Colonic mucosa (tissue), 4 donors: ENCODE measurements at regions not wholly inside any gene's neighbourhood (a gene's known extent, or its start where the extent isn't known, plus 50 kb on each side); places are given as distances from the start of the nearest gene placed in this dataset.
"Not testable (repeated sequence)": the region's sequence is repeated elsewhere in the genome, so short reads cannot be mapped to it uniquely, and the experiment has no call there.

Experiments
- DNase-seq: peaks from one replicate; pipeline ENCODE4 v3.0.0-alpha.2; 2020
- H3K27ac ChIP-seq: fragments of 200-600 bp; one replicate; pipeline ENCODE4 v1.8.0; 2021
- H3K27me3 ChIP-seq: fragments of 200-600 bp; one replicate; pipeline ENCODE4 v1.8.0; 2021
- H3K36me3 ChIP-seq: fragments of 200-600 bp; one replicate; pipeline ENCODE4 v1.8.0; 2021
- H3K4me1 ChIP-seq: fragments of 200-600 bp; one replicate; pipeline ENCODE4 v1.8.0; 2021; ENCODE audit warnings: mild to moderate bottlenecking
- H3K4me3 ChIP-seq: fragments of 200-600 bp; one replicate; pipeline ENCODE4 v1.8.0; 2021
- H3K9ac ChIP-seq, 2 donors: one replicate each; pipeline ENCODE4 v1.7.0; 2013; ENCODE audit warnings: control low read depth in 2 of 2, low read depth in 2 of 2, low read length in 2 of 2
- H3K9me3 ChIP-seq: fragments of 200-600 bp; one replicate; pipeline ENCODE4 v1.8.0; 2021
- intact Hi-C: fragments of 100-400 bp; cut with DNase I; formaldehyde crosslinking; loops from one replicate; pipeline ENCODE4 v1.14.1; 2022
- TF ChIP-seq, protein P1 (sequence below): fragments of 200-600 bp; IDR thresholded peaks from one replicate; pipeline ENCODE4 v1.8.0; 2022; ENCODE audit warnings: antibody characterized with exemption, mild to moderate bottlenecking
- donor health status: healthy.
- donor health status: DM: no; HTN: no; CAD: no.
- donor health status: DM: no; HTN: no; CAD: no.

DNA sequence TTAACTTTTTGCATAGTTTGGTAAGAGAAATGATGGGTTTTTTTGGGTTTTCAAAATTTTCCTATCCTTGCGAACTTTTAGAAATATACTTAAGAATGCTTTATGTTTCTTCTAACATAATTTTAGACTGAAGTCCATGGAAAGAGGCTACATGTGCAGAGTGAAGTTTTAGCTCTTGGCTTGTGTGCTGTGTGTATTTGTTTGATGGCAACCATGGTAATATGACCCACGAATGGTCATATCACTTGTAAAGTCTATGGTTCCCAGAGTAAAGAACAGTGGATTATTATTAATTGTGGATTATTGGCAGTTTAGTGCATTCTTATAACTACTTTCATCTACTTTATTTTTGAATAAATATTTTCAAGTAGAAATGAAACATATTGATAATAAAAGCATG lies 124.0 kb upstream of the GOLGA6L4 start:
- Histone ChIP-seq H3K9ac (no peak overlapping the region), H3K4me3 (no peak overlapping the region), H3K9me3 (no peaks in the 10 kb centered on the region), H3K27me3 (no peaks in the 10 kb centered on the region), H3K27ac (no peak overlapping the region), H3K4me1 (no peaks in the 10 kb centered on the region), H3K36me3 (no peaks in the 10 kb centered on the region)
- TF ChIP-seq, protein P1, sequence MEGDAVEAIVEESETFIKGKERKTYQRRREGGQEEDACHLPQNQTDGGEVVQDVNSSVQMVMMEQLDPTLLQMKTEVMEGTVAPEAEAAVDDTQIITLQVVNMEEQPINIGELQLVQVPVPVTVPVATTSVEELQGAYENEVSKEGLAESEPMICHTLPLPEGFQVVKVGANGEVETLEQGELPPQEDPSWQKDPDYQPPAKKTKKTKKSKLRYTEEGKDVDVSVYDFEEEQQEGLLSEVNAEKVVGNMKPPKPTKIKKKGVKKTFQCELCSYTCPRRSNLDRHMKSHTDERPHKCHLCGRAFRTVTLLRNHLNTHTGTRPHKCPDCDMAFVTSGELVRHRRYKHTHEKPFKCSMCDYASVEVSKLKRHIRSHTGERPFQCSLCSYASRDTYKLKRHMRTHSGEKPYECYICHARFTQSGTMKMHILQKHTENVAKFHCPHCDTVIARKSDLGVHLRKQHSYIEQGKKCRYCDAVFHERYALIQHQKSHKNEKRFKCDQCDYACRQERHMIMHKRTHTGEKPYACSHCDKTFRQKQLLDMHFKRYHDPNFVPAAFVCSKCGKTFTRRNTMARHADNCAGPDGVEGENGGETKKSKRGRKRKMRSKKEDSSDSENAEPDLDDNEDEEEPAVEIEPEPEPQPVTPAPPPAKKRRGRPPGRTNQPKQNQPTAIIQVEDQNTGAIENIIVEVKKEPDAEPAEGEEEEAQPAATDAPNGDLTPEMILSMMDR: no peak
- DNase-seq: no peak
- intact Hi-C loops: no loop called here

DNA sequence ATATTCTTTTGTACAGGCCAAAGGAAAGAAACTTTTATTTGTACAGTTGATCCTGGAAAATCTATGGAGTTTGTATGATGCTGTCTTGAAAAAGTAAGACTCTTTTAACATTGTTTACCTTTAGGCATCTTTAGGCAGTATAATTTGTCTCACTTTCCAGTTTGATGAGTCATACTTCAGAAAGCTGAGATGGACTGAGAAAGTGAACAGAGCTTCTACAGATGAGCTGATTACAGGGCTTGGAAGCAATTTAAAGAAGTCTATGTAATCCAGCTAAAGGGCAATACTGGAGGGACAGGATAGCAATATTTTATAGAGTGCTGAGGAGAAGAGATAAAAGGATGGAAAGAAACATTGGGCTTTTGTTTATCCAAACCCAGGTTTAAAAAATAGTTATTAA lies 123.5 kb upstream of the GOLGA6L4 start:
- intact Hi-C loops: no loop called here
- Histone ChIP-seq H3K4me1 (no peaks in the 10 kb centered on the region), H3K27me3 (no peaks in the 10 kb centered on the region), H3K9me3 (no peaks in the 10 kb centered on the region), H3K27ac (no peak overlapping the region), H3K9ac (no peak overlapping the region), H3K36me3 (no peaks in the 10 kb centered on the region), H3K4me3 (no peak overlapping the region)
- DNase-seq: no peak
- TF ChIP-seq, protein P1: no peak

DNA sequence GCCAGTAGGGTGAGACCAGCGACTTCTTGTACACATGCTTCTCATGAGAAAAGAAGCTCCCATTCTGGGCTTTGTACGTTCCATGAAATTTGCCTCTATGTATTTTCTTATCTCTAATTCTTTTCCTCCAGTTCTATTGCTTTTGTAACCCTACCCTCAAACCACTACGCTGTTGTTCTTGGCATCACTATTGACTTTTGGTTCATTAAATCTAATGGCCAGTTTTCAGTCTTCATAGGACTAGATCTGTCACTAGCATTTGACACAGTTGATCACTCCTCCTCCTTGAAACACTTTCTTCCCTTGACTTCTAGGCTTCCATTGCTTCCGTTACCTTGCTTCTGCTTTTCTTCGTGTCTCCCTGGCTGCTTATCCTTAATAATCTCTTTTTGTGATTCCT lies 121.7 kb upstream of the GOLGA6L4 start:
- H3K9ac ChIP-seq: no peak overlapping the region
- intact Hi-C loops: no loop called here
- no peak overlapping the region for H3K4me3 ChIP-seq
- H3K27me3 ChIP-seq: no peaks in the 10 kb centered on the region
- no peaks in the 10 kb centered on the region for H3K4me1 ChIP-seq
- no peak for DNase-seq
- no peak overlapping the region for H3K27ac ChIP-seq
- H3K9me3 ChIP-seq: no peaks in the 10 kb centered on the region
- no peaks in the 10 kb centered on the region for H3K36me3 ChIP-seq
- TF ChIP-seq, protein P1: no peak

DNA sequence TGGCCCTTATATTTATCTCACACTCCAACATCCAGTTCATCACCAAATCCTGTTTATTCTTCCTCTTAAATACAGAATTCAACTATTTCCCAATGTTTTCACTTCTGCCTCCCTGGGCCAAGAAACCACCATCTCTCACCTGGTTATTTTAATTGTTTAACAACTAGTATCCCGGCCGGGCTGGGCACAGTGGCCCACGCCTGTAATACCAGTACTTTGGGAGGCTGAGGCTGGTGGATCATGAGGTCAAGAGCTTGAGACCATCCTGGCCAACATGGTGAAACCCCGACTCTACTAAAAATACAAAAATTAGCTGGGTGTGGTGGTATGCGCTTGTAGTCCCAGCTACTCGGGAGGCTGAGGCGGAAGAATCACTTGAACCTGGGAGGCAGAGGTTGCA lies 120.9 kb upstream of the GOLGA6L4 start:
- intact Hi-C loops, H3K9ac ChIP-seq, H3K4me3 ChIP-seq: not testable (repeated sequence)

DNA sequence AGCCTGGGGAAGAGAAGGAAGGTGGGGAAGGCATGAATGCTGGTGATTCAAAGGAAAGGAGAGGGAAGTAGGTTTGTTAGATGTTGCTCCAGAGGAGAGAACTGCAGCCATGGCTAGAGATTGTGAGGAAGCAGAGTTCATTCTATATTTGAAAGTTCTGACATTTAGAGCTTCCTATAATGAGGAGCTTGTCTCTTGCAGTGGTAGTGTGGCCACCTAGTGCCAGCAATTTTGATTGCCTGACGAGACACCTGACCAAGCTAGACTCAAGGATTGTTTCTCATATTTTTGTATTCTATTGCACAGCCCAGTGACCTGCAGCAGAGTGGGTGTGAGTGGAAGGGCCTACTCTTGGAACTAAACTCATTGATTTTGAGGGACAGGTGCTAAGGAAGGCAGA lies 116.2 kb upstream of the GOLGA6L4 start:
- H3K27ac ChIP-seq, H3K27me3 ChIP-seq, H3K36me3 ChIP-seq, DNase-seq, H3K4me3 ChIP-seq, H3K9ac ChIP-seq, intact Hi-C loops, H3K4me1 ChIP-seq, H3K9me3 ChIP-seq: not testable (repeated sequence)

More for the DNA sequence above, 120.9 kb upstream of the GOLGA6L4 start:
- not testable (repeated sequence) for H3K9me3 ChIP-seq, DNase-seq, H3K36me3 ChIP-seq, H3K27ac ChIP-seq, H3K4me1 ChIP-seq, H3K27me3 ChIP-seq

DNA sequence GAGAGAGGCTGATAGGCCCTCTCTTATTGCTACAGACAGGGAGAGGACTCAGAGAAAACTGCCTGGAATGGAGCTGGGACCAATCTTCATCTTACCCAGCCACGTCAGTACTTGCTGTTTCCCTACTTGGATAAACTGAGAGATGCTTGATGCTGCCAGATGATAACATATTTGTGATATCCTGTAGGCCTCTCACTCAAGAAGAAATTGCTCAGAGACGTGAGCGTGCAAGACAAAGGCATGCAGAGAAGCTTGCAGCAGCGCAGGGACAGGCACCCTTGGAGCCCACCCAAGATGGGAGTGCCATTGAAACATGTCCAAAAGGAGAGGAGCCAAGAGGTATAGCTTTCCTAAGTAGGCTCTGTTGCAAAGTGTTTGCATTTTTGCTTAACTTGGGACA lies 114.7 kb upstream of the GOLGA6L4 start:
- H3K27ac ChIP-seq, intact Hi-C loops, H3K36me3 ChIP-seq, DNase-seq, H3K9me3 ChIP-seq, H3K9ac ChIP-seq, H3K4me3 ChIP-seq, H3K27me3 ChIP-seq, H3K4me1 ChIP-seq: not testable (repeated sequence)

DNA sequence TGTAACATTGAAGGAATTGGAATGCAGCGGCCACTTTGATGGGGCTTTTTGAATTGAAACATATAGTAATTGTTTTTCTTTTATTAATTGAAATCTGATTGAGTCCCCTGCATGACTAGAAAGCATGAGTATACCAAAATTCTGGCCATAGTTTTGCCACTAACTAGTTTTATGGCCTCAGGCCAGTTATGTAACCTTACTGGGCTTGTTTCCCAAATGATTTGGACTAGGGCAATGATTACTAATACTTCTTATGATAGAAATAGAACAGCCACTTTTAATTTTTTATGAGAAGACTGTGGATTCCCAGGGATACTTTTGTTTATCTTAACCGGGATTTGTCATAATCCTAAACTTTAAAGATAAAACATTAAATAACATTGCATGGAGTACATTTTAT lies 106.9 kb upstream of the GOLGA6L4 start:
- H3K27me3 ChIP-seq, H3K36me3 ChIP-seq, intact Hi-C loops, H3K4me1 ChIP-seq, DNase-seq, H3K4me3 ChIP-seq, H3K9ac ChIP-seq, H3K9me3 ChIP-seq, H3K27ac ChIP-seq: not testable (repeated sequence)

DNA sequence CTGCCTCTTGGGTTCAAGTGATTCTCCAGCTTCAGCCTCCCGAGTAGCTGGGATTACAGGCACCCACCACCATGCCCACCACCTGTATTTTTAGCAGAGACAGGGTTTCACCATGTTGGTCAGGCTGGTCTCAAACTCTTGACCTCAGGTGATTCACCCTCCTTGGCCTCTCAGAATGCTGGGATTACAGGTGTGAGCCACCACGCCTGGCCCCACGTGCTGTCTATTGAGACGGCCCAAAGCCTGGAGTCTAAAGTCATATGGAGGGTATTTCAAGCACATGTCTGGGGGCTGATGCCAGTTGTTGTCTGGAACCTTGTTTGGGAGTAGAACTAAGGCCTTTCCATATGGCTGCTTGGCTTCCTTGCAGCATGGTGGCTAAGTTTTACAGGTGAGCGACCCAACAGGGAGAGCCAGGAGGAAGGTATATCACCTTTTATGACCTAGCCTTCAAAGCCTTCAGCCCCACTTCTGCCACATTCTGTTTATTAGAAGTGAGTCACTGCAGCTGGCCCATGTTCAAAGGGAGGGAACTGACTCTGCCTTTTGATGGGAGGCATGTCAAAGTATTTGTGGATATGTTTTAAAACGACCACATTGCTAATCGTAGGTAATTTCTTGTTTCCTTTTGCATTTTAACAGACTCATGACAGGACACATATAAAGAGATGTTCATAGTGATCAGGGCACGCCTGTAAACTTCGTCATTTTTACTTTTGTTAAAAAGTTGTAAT lies 105.3 kb upstream of the GOLGA6L4 start:
- H3K9ac ChIP-seq, H3K27me3 ChIP-seq, intact Hi-C loops, DNase-seq, H3K4me1 ChIP-seq, H3K9me3 ChIP-seq, H3K36me3 ChIP-seq, H3K27ac ChIP-seq, H3K4me3 ChIP-seq: not testable (repeated sequence)

DNA sequence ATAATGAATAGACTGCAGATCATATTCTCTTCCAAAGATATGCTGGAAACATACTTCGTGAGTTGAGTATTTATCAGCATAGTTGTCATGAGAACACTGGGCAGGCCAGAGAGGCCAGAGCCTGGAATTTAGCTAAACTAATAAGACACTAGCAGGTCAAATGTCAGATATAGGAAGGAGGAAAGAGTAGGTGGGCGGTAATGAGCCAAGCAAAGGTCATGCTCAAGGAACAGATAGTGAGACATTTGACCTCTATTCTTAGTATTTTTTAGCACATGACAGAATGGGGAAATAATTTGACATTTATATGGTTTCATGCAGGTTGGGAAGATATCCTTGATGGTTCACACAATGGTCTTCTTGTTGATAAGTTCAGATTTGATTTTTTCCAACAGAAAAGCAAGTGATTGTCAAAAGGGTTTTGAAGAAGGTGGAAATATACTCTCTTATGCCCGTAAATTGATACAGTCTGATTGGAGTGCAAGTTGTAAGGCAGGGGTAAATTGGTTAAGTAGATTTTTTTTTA lies 99.6 kb upstream of the GOLGA6L4 start:
- intact Hi-C loops, H3K36me3 ChIP-seq, H3K4me3 ChIP-seq, DNase-seq, H3K27me3 ChIP-seq, H3K27ac ChIP-seq, H3K4me1 ChIP-seq, H3K9me3 ChIP-seq, H3K9ac ChIP-seq: not testable (repeated sequence)
